Spleen (tissue), 11 donors: ENCODE measurements at regions not wholly inside any gene's neighbourhood (a gene's known extent, or its start where the extent isn't known, plus 50 kb on each side); places are given as distances from the start of the nearest gene placed in this dataset.
"Not testable (repeated sequence)": the region's sequence is repeated elsewhere in the genome, so short reads cannot be mapped to it uniquely, and the experiment has no call there.

Experiments used
- DNase-seq: peaks from one replicate; pipeline ENCODE4 v3.0.0-alpha.2; 2020
- H3K27ac ChIP-seq, 8 donors: fragments of 200-600 bp; sonication (generic) in 7 of 8; 1 replicate in 4 of 8; 2 replicates in 4 of 8; pipeline versions ENCODE4 v1.5.0 to v1.8.0; 2016 to 2021; ENCODE audit warnings: inconsistent platforms in 4 of 8, mild to moderate bottlenecking in 4 of 8, moderate library complexity in 1 of 8
- H3K27me3 ChIP-seq, 7 donors: fragments of 200-600 bp; sonication (generic) in 6 of 7; replicated peaks in 1 of 7; 1 replicate in 4 of 7; 2 replicates in 3 of 7; pipeline versions ENCODE4 v1.5.0 to v1.8.0; 2016 to 2021; ENCODE audit warnings: inconsistent platforms in 3 of 7, mild to moderate bottlenecking in 1 of 7
- H3K36me3 ChIP-seq, 6 donors: fragments of 200-600 bp; sonication (generic) in 5 of 6; 1 replicate in 4 of 6; 2 replicates in 2 of 6; pipeline versions ENCODE4 v1.5.0 to v1.8.0; 2016 to 2021; ENCODE audit warnings: inconsistent platforms in 2 of 6
- H3K4me1 ChIP-seq, 6 donors: fragments of 200-600 bp; sonication (generic) in 5 of 6; 1 replicate in 3 of 6; 2 replicates in 3 of 6; pipeline versions ENCODE4 v1.5.0 to v1.8.0; 2016 to 2021; ENCODE audit warnings: inconsistent platforms in 3 of 6
- H3K4me3 ChIP-seq, 8 donors: fragments of 200-600 bp; sonication (generic) in 7 of 8; 1 replicate in 4 of 8; 2 replicates in 4 of 8; pipeline versions ENCODE4 v1.5.0 to v1.8.0; 2016 to 2021; ENCODE audit warnings: inconsistent platforms in 4 of 8, mild to moderate bottlenecking in 4 of 8, moderate library complexity in 2 of 8
- H3K9me3 ChIP-seq, 8 donors: fragments of 200-600 bp; sonication (generic) in 7 of 8; 1 replicate in 4 of 8; 2 replicates in 4 of 8; pipeline versions ENCODE4 v1.5.0 to v1.8.0; 2016 to 2021; ENCODE audit warnings: inconsistent platforms in 4 of 8
- CTCF ChIP-seq, 11 experiments: fragments of 200-600 bp in 7 of 11; fragments of 450-650 bp in 4 of 11; sonication (generic) in 4 of 11; IDR thresholded peaks in 8 of 11; conservative IDR thresholded peaks in 3 of 11; 1 replicate in 7 of 11; 2 replicates in 4 of 11; pipeline versions ENCODE4 v1.4.0 to v1.8.0; 2016 to 2021; ENCODE audit warnings: antibody characterized with exemption in 11 of 11, inconsistent platforms in 4 of 11, mild to moderate bottlenecking in 1 of 11
- POLR2A ChIP-seq, 3 donors: fragments of 450-650 bp; IDR thresholded peaks; one replicate each; pipeline ENCODE4 v1.5.1; 2017; ENCODE audit warnings: antibody characterized with exemption in 3 of 3, mild to moderate bottlenecking in 1 of 3
- POLR2AphosphoS5 ChIP-seq, 3 donors: sonication (generic); formaldehyde crosslinking; IDR thresholded peaks; one replicate each; pipeline ENCODE4 v1.5.1; 2017; ENCODE audit warnings: antibody characterized with exemption in 3 of 3
- WGBS, 5 donors: extraction: QIAGEN DNeasy Blood & Tissue Kit in 3 of 5; methylation state at CpG; one replicate each; pipeline versions ENCODE4 v1.1.5 to v1.1.7; 2013 to 2018; 5-methylcytosine and 5-hydroxymethylcytosine counted together
- intact Hi-C: fragments of 100-400 bp; cut with DNase I; formaldehyde crosslinking; loops from one replicate; pipeline ENCODE4 v1.15.0; 2023; ENCODE audit warnings: low total_unique reads
- donor health status: healthy with polysubstance abuse.
- donor health status: DM: no; HTN: no; CAD: no; lungs with moderate emphysema.
- donor health status: DM: no; HTN: no; CAD: no.
- donor health status: Bipolar disorder and iron deficiency.
- donor health status: healthy.
- donor health status: DM: no; HTN: no; CAD: no.
- donor health status: DM: yes; HTN: yes; CAD: no.

- peaks cover 0 to 1% (median 0%) of the 10 kb centered on the region in 8 donors for H3K9me3 ChIP-seq
- DNase-seq: no peak
- H3K27me3 ChIP-seq: no peaks in the 10 kb centered on the region
- no peaks in the 10 kb centered on the region for H3K36me3 ChIP-seq
- no peak overlapping the region for H3K4me3 ChIP-seq
- WGBS, 5 donors: 79 to 89% (median 86%) methylated on average over 1 of the region's 1 CpG
- TF ChIP-seq POLR2AphosphoS5 (IDR thresholded peaks at IDR 0.05): no peak
- no peak for TF ChIP-seq CTCF (IDR thresholded peaks at IDR 0.05 in 8 of 11, conservative IDR thresholded peaks at IDR 0.05 in 3 of 11)
- TF ChIP-seq POLR2A (IDR thresholded peaks at IDR 0.05): no peak
- intact Hi-C loops: no loop called here
- H3K27ac ChIP-seq: no peak overlapping the region
- no peaks in the 10 kb centered on the region for H3K4me1 ChIP-seq
Measured at GRCh38 chr6:51184046-51184445, 365.4 kb downstream of the TFAP2B start.

- H3K9me3 ChIP-seq, H3K4me3 ChIP-seq, H3K27ac ChIP-seq, H3K27me3 ChIP-seq, H3K36me3 ChIP-seq, H3K4me1 ChIP-seq, intact Hi-C loops: not testable (repeated sequence)
- 83 to 89% (median 89%) methylated on average over 6 to 7 of the region's 7 CpGs for WGBS, 5 donors
- peak; percentile 43 for DNase-seq
Measured at GRCh38 chr6:51193163-51193562, 374.5 kb downstream of the TFAP2B start.

- H3K4me1 ChIP-seq: no peaks in the 10 kb centered on the region
- intact Hi-C loops: no loop called here
- H3K4me3 ChIP-seq: no peak overlapping the region
- no peaks in the 10 kb centered on the region for H3K27me3 ChIP-seq
- TF ChIP-seq POLR2AphosphoS5 (IDR thresholded peaks at IDR 0.05): no peak
- no peak for TF ChIP-seq POLR2A (IDR thresholded peaks at IDR 0.05)
- no peak for TF ChIP-seq CTCF (IDR thresholded peaks at IDR 0.05 in 8 of 11, conservative IDR thresholded peaks at IDR 0.05 in 3 of 11)
- H3K27ac ChIP-seq: no peak overlapping the region
- WGBS, 5 donors: 42 to 60% (median 46%) methylated on average over 2 of the region's 2 CpGs
- H3K36me3 ChIP-seq: no peaks in the 10 kb centered on the region
- no peaks in the 10 kb centered on the region for H3K9me3 ChIP-seq
- DNase-seq: no peak
Measured at GRCh38 chr6:51199105-51199552, 380.5 kb downstream of the TFAP2B start.

GRCh38 chr6:51199733-51200260 is 381.1 kb downstream of the TFAP2B start:
- TF ChIP-seq POLR2A (IDR thresholded peaks at IDR 0.05) (no peak), POLR2AphosphoS5 (IDR thresholded peaks at IDR 0.05) (no peak), CTCF (IDR thresholded peaks at IDR 0.05 in 8 of 11, conservative IDR thresholded peaks at IDR 0.05 in 3 of 11) (no peak)
- 76 to 88% (median 81%) methylated on average over 5 of the region's 5 CpGs for WGBS, 5 donors
- DNase-seq: no peak
- intact Hi-C loops: no loop called here
- Histone ChIP-seq H3K9me3 (no peaks in the 10 kb centered on the region), H3K4me3 (no peak overlapping the region), H3K4me1 (no peaks in the 10 kb centered on the region), H3K36me3 (no peaks in the 10 kb centered on the region), H3K27ac (no peak overlapping the region), H3K27me3 (no peaks in the 10 kb centered on the region)

GRCh38 chr6:51200676-51201075 is 382.0 kb downstream of the TFAP2B start:
- Histone ChIP-seq H3K36me3 (no peaks in the 10 kb centered on the region), H3K27ac (no peak overlapping the region), H3K4me3 (no peak overlapping the region), H3K27me3 (no peaks in the 10 kb centered on the region), H3K4me1 (no peaks in the 10 kb centered on the region), H3K9me3 (no peaks in the 10 kb centered on the region)
- intact Hi-C loops: no loop called here
- TF ChIP-seq POLR2AphosphoS5 (IDR thresholded peaks at IDR 0.05): no peak
- no peak for TF ChIP-seq POLR2A (IDR thresholded peaks at IDR 0.05)
- TF ChIP-seq CTCF (IDR thresholded peaks at IDR 0.05 in 8 of 11, conservative IDR thresholded peaks at IDR 0.05 in 3 of 11): no peak
- WGBS, 5 donors: 79 to 94% (median 85%) methylated on average over 1 of the region's 1 CpG
- DNase-seq: no peak

GRCh38 chr6:51202653-51203052 is 384.0 kb downstream of the TFAP2B start:
- intact Hi-C loops, H3K4me1 ChIP-seq, H3K36me3 ChIP-seq, H3K27ac ChIP-seq, H3K9me3 ChIP-seq, H3K27me3 ChIP-seq, DNase-seq, H3K4me3 ChIP-seq: not testable (repeated sequence)
- 88 to 98% (median 90%) methylated on average over 12 to 13 of the region's 13 CpGs for WGBS, 5 donors
